HG02763 (cell line): ENCODE measurements at regions not wholly inside any gene's neighbourhood (a gene's known extent, or its start where the extent isn't known, plus 50 kb on each side); places are given as distances from the start of the nearest gene placed in this dataset.

Experiments used
- ATAC-seq: cut with Tn5 transposase; IDR thresholded peaks from one replicate; pipeline ENCODE4 v1.9.1; 2021; ENCODE audit warnings: mild to moderate bottlenecking, moderate library complexity; ENCODE audit not compliant: unreplicated experiment

DNA sequence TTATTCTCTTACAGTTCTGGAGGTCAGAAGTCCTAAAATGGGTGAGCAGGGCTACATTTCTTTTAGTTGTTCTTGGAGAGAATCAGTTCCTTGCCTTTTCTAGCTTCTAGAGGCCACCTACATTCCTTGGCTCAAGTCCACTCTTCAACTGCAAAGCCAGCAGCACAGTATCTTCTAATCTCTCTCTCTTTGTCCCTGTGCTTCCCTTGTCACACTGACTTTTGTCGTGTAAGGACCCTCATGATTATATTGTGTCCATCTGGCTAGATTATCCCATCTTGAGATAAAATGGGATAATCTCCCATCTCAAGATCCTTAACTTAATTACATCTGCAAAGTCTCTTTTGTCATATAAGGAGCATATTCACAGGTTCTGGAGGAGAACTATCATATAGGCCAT is 359.0 kb downstream of the ADRA2A start:
- ATAC-seq, result no peak

DNA sequence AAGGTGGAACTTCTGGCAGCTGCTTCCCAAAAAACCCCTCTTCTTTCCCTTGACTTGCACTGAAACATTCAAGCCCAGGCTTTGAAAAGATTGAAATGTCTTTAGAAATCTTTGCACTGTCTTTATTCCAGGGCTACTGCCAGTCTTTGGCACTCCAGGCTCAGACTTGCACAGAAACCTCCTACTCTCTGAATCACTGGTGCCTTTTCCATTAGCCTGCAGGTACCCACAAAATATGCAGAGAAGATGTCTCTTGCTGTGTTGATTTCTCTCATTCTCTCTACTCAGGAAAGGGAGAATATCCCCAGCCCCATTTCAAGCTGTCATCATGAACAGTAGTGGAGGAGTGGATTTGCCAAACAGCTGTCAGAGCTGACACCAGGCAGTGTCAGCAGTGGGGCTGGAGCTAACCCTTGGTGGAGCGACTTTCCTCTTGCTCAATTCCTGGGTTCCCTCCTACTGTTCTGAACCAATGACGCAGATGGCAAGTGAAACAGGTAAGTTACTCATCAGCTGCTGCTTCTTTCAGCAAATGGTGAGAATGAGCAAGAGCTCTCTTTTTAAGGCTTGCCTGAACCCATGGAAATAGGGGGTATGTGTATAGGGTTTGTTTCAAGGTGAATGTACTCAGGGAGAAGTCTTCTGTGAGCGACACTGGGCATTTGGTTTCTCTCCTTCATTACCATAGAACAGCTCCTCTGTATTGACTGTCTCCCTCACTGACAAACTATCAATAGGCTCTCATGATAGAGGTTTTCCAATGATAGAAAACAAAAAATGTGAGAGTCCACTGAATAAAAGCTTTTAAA is 362.4 kb downstream of the ADRA2A start:
- ATAC-seq, result no peak

GRCh38 chr10:111440501-111440900 is 363.7 kb downstream of the ADRA2A start:
- no peak for ATAC-seq

DNA sequence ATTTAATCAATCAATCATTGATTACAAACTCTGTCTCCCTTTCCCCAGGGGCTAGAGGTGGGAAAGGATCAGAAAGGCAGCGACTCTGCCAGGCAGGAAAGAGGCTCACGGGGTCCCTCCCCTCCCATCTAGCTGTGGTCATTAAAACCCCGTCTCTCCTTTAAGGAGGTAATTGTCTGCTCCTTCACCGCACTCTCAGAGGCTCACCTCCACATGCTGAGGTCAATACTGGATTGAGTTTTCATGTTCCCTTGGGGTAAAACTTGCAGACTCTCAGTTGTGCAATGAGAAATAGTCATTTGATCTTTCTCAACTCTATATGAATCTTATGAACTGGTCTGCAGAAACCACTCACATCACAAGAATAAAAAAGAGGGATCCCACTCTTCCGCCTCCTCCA is 368.8 kb downstream of the ADRA2A start:
- no peak for ATAC-seq

- ATAC-seq, result no peak
Observed at GRCh38 chr10:111446966-111447365, 370.1 kb downstream of the ADRA2A start.

- ATAC-seq, result no peak
Observed at GRCh38 chr10:111452153-111452552, 375.3 kb downstream of the ADRA2A start.

- no peak for ATAC-seq
Observed at GRCh38 chr10:111455776-111456426, 379.1 kb downstream of the ADRA2A start.

DNA sequence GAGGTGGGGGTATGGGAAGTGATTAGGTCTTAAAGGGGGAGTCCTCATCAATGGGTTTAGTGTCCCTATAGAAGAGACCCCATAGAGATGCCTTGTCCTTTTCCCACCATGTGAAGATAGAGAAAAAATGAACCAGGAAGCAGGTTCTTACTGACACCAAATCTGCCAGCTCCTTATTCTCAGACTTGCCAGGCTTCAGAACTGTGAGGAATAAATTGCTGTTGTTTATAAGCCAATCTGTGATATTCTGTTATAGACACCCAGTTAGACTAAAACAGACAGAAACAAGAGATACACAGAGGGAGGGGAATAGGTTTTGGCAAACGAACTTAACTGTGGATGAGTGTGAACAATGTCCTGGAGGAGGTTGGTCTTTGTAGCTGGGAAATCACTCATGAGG is 381.4 kb downstream of the ADRA2A start:
- ATAC-seq, result no peak

DNA sequence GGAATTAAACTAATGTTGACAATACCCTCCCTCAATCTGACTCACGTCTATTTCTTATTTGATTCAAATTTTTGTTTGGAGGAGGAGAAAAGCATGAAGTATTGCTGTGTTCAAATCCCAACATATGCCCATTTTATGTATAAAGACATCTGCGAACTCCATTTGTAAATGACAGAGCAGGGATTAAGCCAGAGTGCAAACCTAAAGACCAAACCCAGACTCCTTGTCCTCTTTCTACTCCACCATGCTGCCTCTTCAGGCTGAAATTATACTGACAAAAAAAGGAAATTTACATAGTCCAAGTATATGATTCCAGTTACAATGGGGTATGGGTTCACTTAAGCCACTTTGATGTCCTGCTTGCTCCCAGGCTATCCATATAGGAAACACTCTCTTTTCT is 383.1 kb downstream of the ADRA2A start:
- ATAC-seq, result no peak

DNA sequence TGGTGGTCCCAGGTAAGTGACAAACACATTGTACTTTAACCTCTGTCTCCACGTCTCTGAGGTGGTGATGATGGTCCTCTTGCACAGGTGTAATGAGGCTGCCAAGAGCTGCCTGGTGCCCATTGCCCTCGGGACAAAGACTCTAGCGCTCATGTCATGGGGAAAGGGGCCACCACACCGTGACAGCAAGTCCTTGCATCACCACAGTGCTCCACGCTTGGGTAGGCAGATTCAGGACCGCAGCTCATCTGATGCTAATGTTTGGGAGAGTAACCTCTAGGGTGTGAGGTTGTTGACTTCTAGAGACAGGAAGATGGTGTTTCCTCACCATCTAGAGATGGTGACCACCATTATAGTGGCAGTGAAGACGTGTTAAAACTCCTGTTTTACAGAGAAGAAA is 395.6 kb downstream of the ADRA2A start:
- no peak for ATAC-seq

DNA sequence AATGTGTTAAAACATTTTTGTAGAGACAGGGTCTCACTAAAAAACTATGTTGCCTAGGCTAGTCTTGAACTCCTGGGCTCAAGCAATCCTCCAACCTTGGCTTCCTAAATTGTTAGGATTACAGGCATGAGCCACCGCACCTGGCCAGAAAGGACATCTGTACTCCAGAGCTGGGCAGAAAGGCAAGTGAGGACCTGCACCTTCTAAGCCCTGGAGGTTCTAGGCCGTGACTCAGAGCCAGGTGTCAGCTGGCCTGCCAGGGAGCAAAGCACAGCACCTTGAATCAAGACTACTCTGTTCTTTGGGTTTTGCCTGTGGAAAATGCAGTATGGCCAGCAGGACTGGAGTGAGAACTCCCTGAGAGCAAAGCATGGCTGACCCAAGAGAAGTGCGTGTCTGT is 396.5 kb downstream of the ADRA2A start:
- ATAC-seq, result no peak

DNA sequence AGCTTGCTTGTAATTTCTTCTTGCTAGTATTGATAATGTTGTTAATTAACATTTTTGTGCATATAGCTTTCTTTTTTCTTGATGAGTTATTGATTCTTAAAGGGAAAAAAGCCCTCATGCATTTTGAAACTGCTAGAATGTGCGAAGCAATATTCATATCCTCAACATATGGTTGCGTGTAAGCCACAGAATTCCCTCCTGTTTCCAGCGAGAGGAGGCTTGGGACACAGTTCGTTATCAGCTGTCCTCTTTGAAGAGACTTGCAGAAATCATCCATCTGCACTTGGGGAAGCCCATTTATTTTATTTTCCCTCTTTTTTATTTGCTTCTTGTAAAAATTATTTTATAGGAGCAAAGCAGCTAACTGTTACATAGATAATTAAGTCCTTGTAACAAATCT is 398.0 kb downstream of the ADRA2A start:
- no peak for ATAC-seq

- no peak for ATAC-seq
Observed at GRCh38 chr10:111475720-111476119, 398.9 kb downstream of the ADRA2A start.

GRCh38 chr10:111478651-111479050 is 401.8 kb downstream of the ADRA2A start:
- no peak for ATAC-seq

DNA sequence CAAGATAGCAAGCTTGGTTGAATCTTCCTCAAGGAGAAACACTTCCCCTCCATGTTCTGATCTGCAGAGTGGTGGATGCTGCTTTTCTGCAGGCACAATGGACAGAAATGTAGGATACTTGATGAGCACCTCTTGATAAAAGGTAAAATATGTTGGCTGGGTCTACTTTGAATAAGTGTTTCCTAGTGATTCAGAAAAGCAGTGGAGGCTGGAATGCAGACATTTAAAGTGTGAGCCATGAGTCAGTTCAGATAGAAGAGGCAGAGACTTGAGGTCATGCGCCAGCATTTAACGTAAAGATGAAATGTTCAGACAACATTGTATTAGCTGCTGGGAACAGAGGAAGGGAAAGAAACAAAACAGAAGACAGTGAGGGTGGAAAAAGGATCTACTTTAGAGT is 403.1 kb downstream of the ADRA2A start:
- ATAC-seq, result no peak

GRCh38 chr10:111481261-111481826 is 404.5 kb downstream of the ADRA2A start:
- ATAC-seq, result no peak

GRCh38 chr10:111481866-111482265 is 405.0 kb downstream of the ADRA2A start:
- no peak for ATAC-seq

DNA sequence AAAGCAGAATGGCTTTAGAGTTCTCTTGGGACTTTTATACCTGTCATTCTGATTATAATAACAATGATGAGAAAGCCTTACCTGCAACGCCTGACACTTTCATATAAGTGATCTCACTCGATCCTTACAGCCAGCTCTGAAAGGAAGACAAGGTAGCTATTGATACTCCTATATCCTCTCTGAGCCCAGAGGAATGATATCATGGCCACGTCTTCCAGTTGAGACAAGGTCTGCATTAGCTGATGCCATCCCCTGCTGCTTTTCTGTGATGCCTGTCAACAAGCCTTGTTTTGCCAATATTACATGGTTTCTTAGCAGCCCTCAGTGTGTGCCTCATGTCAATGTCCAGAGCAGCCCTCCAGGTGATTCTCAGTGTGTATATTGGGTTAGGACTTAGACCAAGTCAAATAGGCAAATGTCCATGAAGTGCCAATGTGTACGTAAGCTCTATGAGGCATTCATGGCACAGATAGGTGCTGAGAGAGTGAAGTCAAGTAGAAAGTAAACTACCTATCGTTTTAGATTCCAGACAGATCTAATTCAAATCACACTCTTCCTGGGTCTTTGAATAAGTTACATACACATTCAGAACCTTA is 405.9 kb downstream of the ADRA2A start:
- no peak for ATAC-seq

DNA sequence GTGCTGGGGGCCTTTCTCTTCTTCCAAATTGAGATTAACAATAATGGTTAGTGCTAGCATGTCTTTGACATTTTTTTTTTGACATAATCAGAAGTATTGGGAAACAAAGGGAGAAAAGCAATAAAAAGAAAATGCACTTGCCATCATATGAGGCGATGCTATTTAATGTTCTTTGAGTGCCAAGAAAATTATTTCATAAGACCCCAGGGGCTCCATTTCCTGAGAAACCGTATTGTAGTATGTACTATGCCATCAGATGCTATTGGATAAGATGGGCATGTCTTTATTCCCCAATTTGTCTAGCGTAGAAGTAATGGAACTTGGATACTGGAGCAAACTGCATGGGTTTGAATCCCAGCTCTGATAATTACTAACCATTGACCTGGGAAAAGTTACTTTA is 408.9 kb downstream of the ADRA2A start:
- no peak for ATAC-seq

DNA sequence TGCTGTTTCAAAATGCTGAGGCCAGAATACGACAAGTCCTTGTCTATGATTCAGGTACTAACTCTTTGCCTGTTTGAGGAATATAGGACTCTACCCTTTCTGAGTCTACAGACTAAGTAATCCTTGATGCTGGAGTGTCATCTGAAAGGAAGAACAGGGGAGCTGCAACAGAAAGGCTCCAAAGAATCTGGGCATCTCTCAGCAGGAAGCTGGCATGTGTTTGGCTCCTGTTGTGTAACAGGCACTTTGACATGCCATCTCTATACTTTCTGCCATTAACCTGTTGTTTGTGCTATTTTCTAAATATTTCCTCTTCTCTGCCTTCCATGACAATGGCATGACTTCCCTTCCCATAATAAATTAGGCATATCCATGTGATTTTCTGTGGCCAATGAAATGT is 409.5 kb downstream of the ADRA2A start:
- ATAC-seq, result no peak

GRCh38 chr10:111488668-111489067 is 411.8 kb downstream of the ADRA2A start:
- no peak for ATAC-seq

GRCh38 chr10:111491154-111491553 is 414.3 kb downstream of the ADRA2A start:
- no peak for ATAC-seq
